GM12878 (cell line): ENCODE measurements at regions not wholly inside any gene's neighbourhood (a gene's known extent, or its start where the extent isn't known, plus 50 kb on each side); places are given as distances from the start of the nearest gene placed in this dataset.

Source experiments
- ATAC-seq: fragments of 200-7000 bp; cut with Tn5 transposase; 3 replicates; pipeline ENCODE4 v1.9.1; 2020; ENCODE audit warnings: mild to moderate bottlenecking, moderate library complexity
- BruUV-seq: library from RNA; stranded (reverse); fragments of 400-500 nt; replicated peaks from 2 replicates; lab custom pipeline; 2021; lab: Mats Ljungman, UMichigan
- CTCF ChIA-PET: fragments of 300-600 bp; sonication (Branson Sonifier 250); formaldehyde crosslinking; extraction: SDS; loops from one replicate; lab custom pipeline; 2021; ENCODE audit warnings: inconsistent platforms; lab: Yijun Ruan, JAX
- POLR2A ChIA-PET: fragments of 350-600 bp; formaldehyde crosslinking; extraction: SDS; loops from one replicate; lab custom pipeline; 2021; ENCODE audit warnings: inconsistent platforms; lab: Charles Lee
- RAD21 ChIA-PET: fragments of 300-600 bp; sonication (Branson Sonifier 250); formaldehyde crosslinking; loops from one replicate; lab custom pipeline; 2023; ENCODE audit warnings: antibody characterized with exemption; ENCODE audit not compliant: unreplicated experiment; lab: Charles Lee
- SMC1A ChIA-PET: fragments of 300-600 bp; sonication (Branson Sonifier 250); formaldehyde crosslinking; loops from one replicate; lab custom pipeline; 2023; ENCODE audit not compliant: unreplicated experiment, uncharacterized antibody; lab: Charles Lee
- DNase-seq: peaks from one replicate; pipeline ENCODE4 v3.0.0-alpha.2; 2011; ENCODE audit warnings: low read depth, low spot score
- FAIRE-seq: peaks from 3 replicates; lab custom pipeline; 2011; peaks lifted over from hg19 to GRCh38; lab: Jason Lieb, UNC
- H2AFZ ChIP-seq: 2 replicates; pipeline ENCODE4 v1.6.0; 2011; ENCODE audit warnings: low read depth, low read length, control low read depth; ENCODE audit not compliant: control insufficient read depth
- H3K27ac ChIP-seq: 2 replicates; pipeline ENCODE4 v1.5.1; 2011; ENCODE audit warnings: control low read depth; ENCODE audit not compliant: control insufficient read depth, insufficient read depth
- H3K27me3 ChIP-seq, 2 experiments: replicated peaks in 1 of 2; 2 replicates each; pipeline versions ENCODE4 v1.6.0 to v1.6.1; 2011; ENCODE audit warnings: low read length in 1 of 2; ENCODE audit not compliant: control insufficient read depth in 2 of 2, insufficient read depth in 2 of 2
- H3K36me3 ChIP-seq, 2 experiments: 2 replicates each; pipeline ENCODE4 v1.5.1; 2011; ENCODE audit warnings: low read length in 1 of 2; ENCODE audit not compliant: control insufficient read depth in 2 of 2, insufficient read depth in 2 of 2
- H3K4me1 ChIP-seq: 2 replicates; pipeline ENCODE4 v1.6.1; 2011; ENCODE audit warnings: mild to moderate bottlenecking, low read length, moderate library complexity, mixed read lengths; ENCODE audit not compliant: control insufficient read depth, insufficient read depth
- H3K4me2 ChIP-seq: 2 replicates; pipeline ENCODE4 v1.6.0; 2011; ENCODE audit warnings: control low read depth; ENCODE audit not compliant: control insufficient read depth, insufficient read depth
- H3K4me3 ChIP-seq: fragments of 200-600 bp; sonication (generic); 2 replicates; pipeline ENCODE4 v1.5.1; 2016
- H3K79me2 ChIP-seq: 2 replicates; pipeline ENCODE4 v1.6.0; 2011; ENCODE audit warnings: low read length; ENCODE audit not compliant: control insufficient read depth, insufficient read depth
- H3K9ac ChIP-seq: 2 replicates; pipeline ENCODE4 v1.8.0; 2011; ENCODE audit warnings: low read length, control low read depth, mixed read lengths; ENCODE audit not compliant: control insufficient read depth, insufficient read depth
- H3K9me3 ChIP-seq: replicated peaks from 3 replicates; pipeline ENCODE4 v1.5.1; 2011; ENCODE audit warnings: mild to moderate bottlenecking, low read length; ENCODE audit not compliant: control insufficient read depth, insufficient read depth
- H4K20me1 ChIP-seq: 2 replicates; pipeline ENCODE4 v1.6.0; 2011; ENCODE audit not compliant: control insufficient read depth, insufficient read depth
- BRCA1 ChIP-seq: IDR thresholded peaks from 2 replicates; pipeline ENCODE4 v1.6.1; 2011; ENCODE audit warnings: low read depth, low read length, improper control_type of control experiment
- CBFB ChIP-seq: IDR thresholded peaks from 2 replicates; pipeline ENCODE4 v1.6.1; 2016; ENCODE audit warnings: antibody characterized with exemption, low read depth
- CHD2 ChIP-seq: IDR thresholded peaks from 2 replicates; pipeline ENCODE4 v1.6.1; 2011; ENCODE audit warnings: low read depth, low read length, improper control_type of control experiment, borderline replicate concordance
- FOS ChIP-seq: IDR thresholded peaks from 3 replicates; pipeline ENCODE4 v1.6.1; 2011; ENCODE audit warnings: borderline replicate concordance; ENCODE audit not compliant: insufficient read length; ENCODE audit errors: extremely low read depth
- FOXK2 ChIP-seq: fragments of 450-650 bp; IDR thresholded peaks from 2 replicates; pipeline ENCODE4 v1.6.1; 2017; ENCODE audit warnings: mild to moderate bottlenecking, moderate library complexity
- KDM1A ChIP-seq: fragments of 200-600 bp; sonication (generic); IDR thresholded peaks from 2 replicates; pipeline ENCODE4 v1.6.1; 2016; ENCODE audit warnings: borderline replicate concordance
- MEF2A ChIP-seq: IDR thresholded peaks from 2 replicates; pipeline ENCODE4 v1.6.1; 2011; ENCODE audit warnings: low read depth, mild to moderate bottlenecking, low read length, moderate library complexity; ENCODE audit not compliant: insufficient read depth
- POLR2AphosphoS2 ChIP-seq: IDR thresholded peaks from 2 replicates; pipeline ENCODE4 v1.6.1; 2011; ENCODE audit warnings: low read depth, mild to moderate bottlenecking, low read length, improper control_type of control experiment, moderate library complexity
- RELA ChIP-seq: fragments of 450-650 bp; IDR thresholded peaks from 2 replicates; pipeline ENCODE4 v1.8.0; 2014; ENCODE audit warnings: borderline replicate concordance; ENCODE audit not compliant: partially characterized antibody
- SIX5 ChIP-seq: IDR thresholded peaks from 2 replicates; pipeline ENCODE4 v1.6.1; 2011; ENCODE audit warnings: mild to moderate bottlenecking, low read depth, low read length, moderate library complexity; ENCODE audit not compliant: severe bottlenecking
- YBX1 ChIP-seq: fragments of 450-650 bp; IDR thresholded peaks from 2 replicates; pipeline ENCODE4 v1.6.1; 2016; ENCODE audit warnings: antibody characterized with exemption
- in situ Hi-C: fragments of 300-500 bp; cut with MboI; formaldehyde crosslinking; loops from 9 replicates; pipeline ENCODE4 v1.14.3; 2018; ENCODE audit warnings: mixed read lengths
- intact Hi-C: fragments of 100-400 bp; cut with micrococcal nuclease; formaldehyde crosslinking; loops from one replicate; pipeline ENCODE4 v1.14.2; 2022; ENCODE audit not compliant: unreplicated experiment
- TF ChIP-seq, protein P1 (sequence below): IDR thresholded peaks from 2 replicates; pipeline ENCODE4 v1.6.1; 2012; ENCODE audit warnings: low read depth, low read length, improper control_type of control experiment
- TF ChIP-seq, protein P2 (sequence below): IDR thresholded peaks from 2 replicates; pipeline ENCODE4 v1.6.1; 2012; ENCODE audit warnings: low read length, inconsistent platforms
- TF ChIP-seq, protein P3 (sequence below): fragments of 450-650 bp; IDR thresholded peaks from 2 replicates; pipeline ENCODE4 v1.6.1; 2017; ENCODE audit warnings: mild to moderate bottlenecking, moderate library complexity
- TF ChIP-seq, protein P4 (sequence below): fragments of 150-350 bp; IDR thresholded peaks from 2 replicates; pipeline ENCODE4 v1.6.1; 2016; ENCODE audit warnings: low read depth, low read length

DNA sequence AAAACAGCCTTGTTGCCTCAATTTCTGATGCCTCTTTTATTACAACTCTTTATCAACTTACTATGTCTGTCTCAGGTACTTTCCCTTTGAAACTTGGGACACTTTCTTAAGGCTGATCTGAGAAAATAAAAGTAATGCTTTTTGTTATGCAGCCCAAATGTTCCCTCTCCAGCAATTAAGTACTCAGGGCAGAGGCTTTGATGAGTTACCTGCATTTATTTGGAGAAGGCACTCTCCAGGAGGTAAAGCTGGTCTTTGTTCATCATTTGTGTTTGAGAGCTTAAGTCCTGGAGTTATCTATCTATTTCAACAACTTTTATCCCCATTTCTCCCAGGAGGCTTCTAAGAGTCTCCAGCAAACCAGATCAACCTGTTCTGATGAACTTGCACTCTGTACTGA, 259.2 kb downstream of the ASXL3 start:
- FAIRE-seq: no peak
- no peak for DNase-seq
- Histone ChIP-seq H3K9ac (no peak overlapping the region), H3K79me2 (no peaks in the 10 kb centered on the region), H3K9me3 (no peaks in the 10 kb centered on the region), H3K27me3 (no peaks in the 10 kb centered on the region), H4K20me1 (no peaks in the 10 kb centered on the region), H3K4me1 (no peaks in the 10 kb centered on the region), H3K4me2 (no peak overlapping the region), H3K27ac (no peak overlapping the region), H3K4me3 (no peak overlapping the region), H3K36me3 (no peaks in the 10 kb centered on the region), H2AFZ (no peak overlapping the region)
- ChIA-PET SMC1A (interaction anchor here (1.2 to 7.1 kb wide), 8 partner anchors 9 to 485 kb away, joined by 3 to 67 read pairs (median 4); no protein-coding TSS in a partner anchor), RAD21 (interaction anchor here (1.0 to 6.9 kb wide), 7 partner anchors 183 to 485 kb away, joined by 3 to 76 read pairs (median 3); no protein-coding TSS in a partner anchor), CTCF (interaction anchor here (0.7 to 8.3 kb wide), 9 partner anchors 10 to 1084 kb away, joined by 3 to 87 read pairs (median 4); no protein-coding TSS in a partner anchor), POLR2A (interaction anchor here (1.7 kb wide), 1 partner anchor 359 kb away, joined by 4 read pairs; no protein-coding TSS in a partner anchor)
- no TSS peak for BruUV-seq
- no peak for ATAC-seq
- intact Hi-C loops (loop anchor here (5.0 kb wide), 1 partner anchor 950 kb away; no protein-coding TSS in a partner anchor), in situ Hi-C loops (loop anchor here (10.0 to 25.0 kb wide), 2 partner anchors 488 to 950 kb away; no protein-coding TSS in a partner anchor)
- TF ChIP-seq RELA (no peak), YBX1 (no peak), FOS (no peak), KDM1A (no peak), BRCA1 (no peak), SIX5 (no peak), MEF2A (no peak), FOXK2 (no peak), POLR2AphosphoS2 (no peak), CHD2 (no peak), CBFB (no peak)
- TF ChIP-seq, protein P1, sequence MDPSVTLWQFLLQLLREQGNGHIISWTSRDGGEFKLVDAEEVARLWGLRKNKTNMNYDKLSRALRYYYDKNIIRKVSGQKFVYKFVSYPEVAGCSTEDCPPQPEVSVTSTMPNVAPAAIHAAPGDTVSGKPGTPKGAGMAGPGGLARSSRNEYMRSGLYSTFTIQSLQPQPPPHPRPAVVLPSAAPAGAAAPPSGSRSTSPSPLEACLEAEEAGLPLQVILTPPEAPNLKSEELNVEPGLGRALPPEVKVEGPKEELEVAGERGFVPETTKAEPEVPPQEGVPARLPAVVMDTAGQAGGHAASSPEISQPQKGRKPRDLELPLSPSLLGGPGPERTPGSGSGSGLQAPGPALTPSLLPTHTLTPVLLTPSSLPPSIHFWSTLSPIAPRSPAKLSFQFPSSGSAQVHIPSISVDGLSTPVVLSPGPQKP: no peak
- TF ChIP-seq, protein P2, sequence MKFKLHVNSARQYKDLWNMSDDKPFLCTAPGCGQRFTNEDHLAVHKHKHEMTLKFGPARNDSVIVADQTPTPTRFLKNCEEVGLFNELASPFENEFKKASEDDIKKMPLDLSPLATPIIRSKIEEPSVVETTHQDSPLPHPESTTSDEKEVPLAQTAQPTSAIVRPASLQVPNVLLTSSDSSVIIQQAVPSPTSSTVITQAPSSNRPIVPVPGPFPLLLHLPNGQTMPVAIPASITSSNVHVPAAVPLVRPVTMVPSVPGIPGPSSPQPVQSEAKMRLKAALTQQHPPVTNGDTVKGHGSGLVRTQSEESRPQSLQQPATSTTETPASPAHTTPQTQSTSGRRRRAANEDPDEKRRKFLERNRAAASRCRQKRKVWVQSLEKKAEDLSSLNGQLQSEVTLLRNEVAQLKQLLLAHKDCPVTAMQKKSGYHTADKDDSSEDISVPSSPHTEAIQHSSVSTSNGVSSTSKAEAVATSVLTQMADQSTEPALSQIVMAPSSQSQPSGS: no peak
- TF ChIP-seq, protein P3, sequence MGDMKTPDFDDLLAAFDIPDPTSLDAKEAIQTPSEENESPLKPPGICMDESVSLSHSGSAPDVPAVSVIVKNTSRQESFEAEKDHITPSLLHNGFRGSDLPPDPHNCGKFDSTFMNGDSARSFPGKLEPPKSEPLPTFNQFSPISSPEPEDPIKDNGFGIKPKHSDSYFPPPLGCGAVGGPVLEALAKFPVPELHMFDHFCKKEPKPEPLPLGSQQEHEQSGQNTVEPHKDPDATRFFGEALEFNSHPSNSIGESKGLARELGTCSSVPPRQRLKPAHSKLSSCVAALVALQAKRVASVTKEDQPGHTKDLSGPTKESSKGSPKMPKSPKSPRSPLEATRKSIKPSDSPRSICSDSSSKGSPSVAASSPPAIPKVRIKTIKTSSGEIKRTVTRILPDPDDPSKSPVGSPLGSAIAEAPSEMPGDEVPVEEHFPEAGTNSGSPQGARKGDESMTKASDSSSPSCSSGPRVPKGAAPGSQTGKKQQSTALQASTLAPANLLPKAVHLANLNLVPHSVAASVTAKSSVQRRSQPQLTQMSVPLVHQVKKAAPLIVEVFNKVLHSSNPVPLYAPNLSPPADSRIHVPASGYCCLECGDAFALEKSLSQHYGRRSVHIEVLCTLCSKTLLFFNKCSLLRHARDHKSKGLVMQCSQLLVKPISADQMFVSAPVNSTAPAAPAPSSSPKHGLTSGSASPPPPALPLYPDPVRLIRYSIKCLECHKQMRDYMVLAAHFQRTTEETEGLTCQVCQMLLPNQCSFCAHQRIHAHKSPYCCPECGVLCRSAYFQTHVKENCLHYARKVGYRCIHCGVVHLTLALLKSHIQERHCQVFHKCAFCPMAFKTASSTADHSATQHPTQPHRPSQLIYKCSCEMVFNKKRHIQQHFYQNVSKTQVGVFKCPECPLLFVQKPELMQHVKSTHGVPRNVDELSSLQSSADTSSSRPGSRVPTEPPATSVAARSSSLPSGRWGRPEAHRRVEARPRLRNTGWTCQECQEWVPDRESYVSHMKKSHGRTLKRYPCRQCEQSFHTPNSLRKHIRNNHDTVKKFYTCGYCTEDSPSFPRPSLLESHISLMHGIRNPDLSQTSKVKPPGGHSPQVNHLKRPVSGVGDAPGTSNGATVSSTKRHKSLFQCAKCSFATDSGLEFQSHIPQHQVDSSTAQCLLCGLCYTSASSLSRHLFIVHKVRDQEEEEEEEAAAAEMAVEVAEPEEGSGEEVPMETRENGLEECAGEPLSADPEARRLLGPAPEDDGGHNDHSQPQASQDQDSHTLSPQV: no peak
- TF ChIP-seq, protein P4, sequence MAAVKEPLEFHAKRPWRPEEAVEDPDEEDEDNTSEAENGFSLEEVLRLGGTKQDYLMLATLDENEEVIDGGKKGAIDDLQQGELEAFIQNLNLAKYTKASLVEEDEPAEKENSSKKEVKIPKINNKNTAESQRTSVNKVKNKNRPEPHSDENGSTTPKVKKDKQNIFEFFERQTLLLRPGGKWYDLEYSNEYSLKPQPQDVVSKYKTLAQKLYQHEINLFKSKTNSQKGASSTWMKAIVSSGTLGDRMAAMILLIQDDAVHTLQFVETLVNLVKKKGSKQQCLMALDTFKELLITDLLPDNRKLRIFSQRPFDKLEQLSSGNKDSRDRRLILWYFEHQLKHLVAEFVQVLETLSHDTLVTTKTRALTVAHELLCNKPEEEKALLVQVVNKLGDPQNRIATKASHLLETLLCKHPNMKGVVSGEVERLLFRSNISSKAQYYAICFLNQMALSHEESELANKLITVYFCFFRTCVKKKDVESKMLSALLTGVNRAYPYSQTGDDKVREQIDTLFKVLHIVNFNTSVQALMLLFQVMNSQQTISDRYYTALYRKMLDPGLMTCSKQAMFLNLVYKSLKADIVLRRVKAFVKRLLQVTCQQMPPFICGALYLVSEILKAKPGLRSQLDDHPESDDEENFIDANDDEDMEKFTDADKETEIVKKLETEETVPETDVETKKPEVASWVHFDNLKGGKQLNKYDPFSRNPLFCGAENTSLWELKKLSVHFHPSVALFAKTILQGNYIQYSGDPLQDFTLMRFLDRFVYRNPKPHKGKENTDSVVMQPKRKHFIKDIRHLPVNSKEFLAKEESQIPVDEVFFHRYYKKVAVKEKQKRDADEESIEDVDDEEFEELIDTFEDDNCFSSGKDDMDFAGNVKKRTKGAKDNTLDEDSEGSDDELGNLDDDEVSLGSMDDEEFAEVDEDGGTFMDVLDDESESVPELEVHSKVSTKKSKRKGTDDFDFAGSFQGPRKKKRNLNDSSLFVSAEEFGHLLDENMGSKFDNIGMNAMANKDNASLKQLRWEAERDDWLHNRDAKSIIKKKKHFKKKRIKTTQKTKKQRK: no peak
